GM23248 (cell line): ENCODE measurements at regions not wholly inside any gene's neighbourhood (a gene's known extent, or its start where the extent isn't known, plus 50 kb on each side); places are given as distances from the start of the nearest gene placed in this dataset.

Source experiments
- DNase-seq: peaks from one replicate; pipeline ENCODE4 v3.0.0-alpha.2; 2015
- H2AFZ ChIP-seq: fragments of 200-600 bp; sonication (generic); 2 replicates; pipeline ENCODE4 v1.6.1; 2016; ENCODE audit warnings: antibody characterized with exemption
- H3F3A ChIP-seq: fragments of 200-600 bp; sonication (generic); 2 replicates; pipeline ENCODE4 v1.6.1; 2016; ENCODE audit warnings: mild to moderate bottlenecking, antibody characterized with exemption, mixed run types; ENCODE audit not compliant: insufficient read depth
- H3K27ac ChIP-seq: fragments of 200-600 bp; sonication (generic); 2 replicates; pipeline ENCODE4 v1.5.1; 2016; ENCODE audit warnings: mild to moderate bottlenecking
- H3K27me3 ChIP-seq: fragments of 200-600 bp; sonication (generic); replicated peaks from 2 replicates; pipeline ENCODE4 v1.6.1; 2016; ENCODE audit warnings: mild to moderate bottlenecking; ENCODE audit not compliant: insufficient read depth
- H3K36me3 ChIP-seq: fragments of 200-600 bp; sonication (generic); 2 replicates; pipeline ENCODE4 v1.6.1; 2016; ENCODE audit warnings: low read depth, mild to moderate bottlenecking
- H3K4me1 ChIP-seq: fragments of 200-600 bp; sonication (generic); 2 replicates; pipeline ENCODE4 v1.6.1; 2016; ENCODE audit warnings: mild to moderate bottlenecking; ENCODE audit not compliant: insufficient read depth
- H3K4me2 ChIP-seq: fragments of 200-600 bp; sonication (generic); one replicate; pipeline ENCODE4 v1.6.1; 2016; ENCODE audit warnings: mild to moderate bottlenecking; ENCODE audit not compliant: unreplicated experiment
- H3K4me3 ChIP-seq: fragments of 200-600 bp; sonication (generic); 2 replicates; pipeline ENCODE4 v1.5.1; 2016; ENCODE audit warnings: mild to moderate bottlenecking
- H3K79me2 ChIP-seq: fragments of 200-600 bp; sonication (generic); 2 replicates; pipeline ENCODE4 v1.6.1; 2016; ENCODE audit warnings: mild to moderate bottlenecking; ENCODE audit not compliant: insufficient read depth
- H3K9ac ChIP-seq: fragments of 200-600 bp; sonication (generic); 2 replicates; pipeline ENCODE4 v1.6.1; 2016; ENCODE audit warnings: mild to moderate bottlenecking
- H3K9me2 ChIP-seq: fragments of 200-600 bp; sonication (generic); 2 replicates; pipeline ENCODE4 v1.6.1; 2016; ENCODE audit warnings: mixed run types, mild to moderate bottlenecking, moderate library complexity; ENCODE audit not compliant: insufficient read depth
- H3K9me3 ChIP-seq: fragments of 200-600 bp; sonication (generic); one replicate; pipeline ENCODE4 v1.6.1; 2017; ENCODE audit warnings: low read depth
- H4K20me1 ChIP-seq: fragments of 200-600 bp; sonication (generic); 2 replicates; pipeline ENCODE4 v1.6.0; 2016; ENCODE audit not compliant: insufficient read depth
- EZH2 ChIP-seq: fragments of 200-600 bp; sonication (generic); IDR thresholded peaks from 2 replicates; pipeline ENCODE4 v1.6.1; 2018; ENCODE audit warnings: antibody characterized with exemption, mild to moderate bottlenecking; ENCODE audit not compliant: insufficient read depth, poor library complexity, severe bottlenecking
- EZH2phosphoT487 ChIP-seq: fragments of 200-600 bp; sonication (generic); IDR thresholded peaks from 2 replicates; pipeline ENCODE4 v1.6.1; 2018; ENCODE audit warnings: antibody characterized with exemption, moderate library complexity, mild to moderate bottlenecking, low read depth; ENCODE audit not compliant: insufficient read depth
- WGBS, 2 experiments: methylation state at CpG; one replicate each; pipeline ENCODE4 v1.1.6; 2015 to 2017; ENCODE audit warnings: low lambda C conversion rate in 2 of 2, low coverage in 1 of 2; ENCODE audit errors: missing lambda C conversion rate in 2 of 2; 5-methylcytosine and 5-hydroxymethylcytosine counted together
- in situ Hi-C: fragments of 300-500 bp; cut with MboI; formaldehyde crosslinking; loops from 2 replicates; pipeline ENCODE4 v1.15.0; 2020

DNA sequence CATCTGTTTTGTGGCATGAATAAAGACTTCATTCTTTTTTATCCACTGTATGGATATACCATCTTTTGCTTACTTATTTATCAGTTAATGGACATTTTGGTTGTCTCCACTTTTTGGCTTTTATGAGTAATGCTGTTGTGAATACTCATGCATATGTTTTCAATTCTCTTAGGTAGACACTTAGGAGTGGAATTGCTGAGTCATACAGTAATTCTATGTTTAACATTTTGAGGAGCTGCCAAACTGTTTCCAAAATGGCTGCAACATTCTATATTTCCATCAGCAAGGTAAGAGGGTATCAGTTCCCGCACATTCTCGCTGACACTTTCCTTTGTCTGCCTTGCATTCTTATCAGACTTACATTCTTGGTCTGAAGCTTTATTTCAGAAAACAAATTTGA, 191.1 kb downstream of the WNT5A start:
- peak; percentile 88 for DNase-seq
- Histone ChIP-seq H3K9me3 (no peaks in the 10 kb centered on the region), H2AFZ (no peak overlapping the region), H3F3A (no peaks in the 10 kb centered on the region), H3K27ac (0 out of 2 replicates have a peak overlapping the region, but pooled peaks have one; percentile 1), H3K4me2 (no peak overlapping the region), H3K9me2 (no peaks in the 10 kb centered on the region), H4K20me1 (no peaks in the 10 kb centered on the region), H3K79me2 (no peaks in the 10 kb centered on the region), H3K4me3 (no peak overlapping the region), H3K36me3 (no peaks in the 10 kb centered on the region), H3K27me3 (no peaks in the 10 kb centered on the region), H3K9ac (no peak overlapping the region), H3K4me1 (peaks cover 17% of the 10 kb centered on the region)
- TF ChIP-seq EZH2phosphoT487 (no peak), EZH2 (no peak)
- in situ Hi-C loops = no loop called here
- 95 to 96% methylated on average over 2 of the region's 2 CpGs for WGBS, 2 experiments

DNA sequence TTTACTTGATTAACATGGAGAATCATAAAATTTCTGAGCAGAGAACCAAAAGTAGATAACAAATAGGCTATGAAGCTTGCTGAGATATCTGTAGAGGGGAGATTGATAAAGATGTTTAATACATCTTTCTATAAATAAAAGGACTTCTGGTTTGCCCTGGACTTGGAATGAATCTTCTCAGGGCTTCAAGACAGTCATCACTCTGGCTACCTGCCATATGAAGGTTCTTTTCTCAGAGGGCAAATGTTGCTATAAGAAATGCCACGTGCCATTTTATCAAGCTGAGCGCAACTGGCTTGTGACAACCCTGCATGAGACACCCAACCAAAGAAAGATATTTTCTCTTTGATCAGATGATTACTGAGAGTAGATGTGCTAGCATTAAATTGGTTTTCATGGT, 192.5 kb downstream of the WNT5A start:
- Histone ChIP-seq H2AFZ (no peak overlapping the region), H3K4me3 (no peak overlapping the region), H3K27me3 (no peaks in the 10 kb centered on the region), H3K4me2 (no peak overlapping the region), H3K27ac (no peak overlapping the region), H3K36me3 (no peaks in the 10 kb centered on the region), H3K9me3 (no peaks in the 10 kb centered on the region), H3K9me2 (no peaks in the 10 kb centered on the region), H3K79me2 (no peaks in the 10 kb centered on the region), H3K9ac (no peak overlapping the region), H4K20me1 (no peaks in the 10 kb centered on the region), H3F3A (no peaks in the 10 kb centered on the region), H3K4me1 (peaks cover 17% of the 10 kb centered on the region)
- WGBS, 2 experiments = 78 to 86% methylated on average over 2 of the region's 2 CpGs
- in situ Hi-C loops = no loop called here
- TF ChIP-seq EZH2 = no peak
- TF ChIP-seq EZH2phosphoT487 = no peak
- DNase-seq = peak; percentile 54

DNA sequence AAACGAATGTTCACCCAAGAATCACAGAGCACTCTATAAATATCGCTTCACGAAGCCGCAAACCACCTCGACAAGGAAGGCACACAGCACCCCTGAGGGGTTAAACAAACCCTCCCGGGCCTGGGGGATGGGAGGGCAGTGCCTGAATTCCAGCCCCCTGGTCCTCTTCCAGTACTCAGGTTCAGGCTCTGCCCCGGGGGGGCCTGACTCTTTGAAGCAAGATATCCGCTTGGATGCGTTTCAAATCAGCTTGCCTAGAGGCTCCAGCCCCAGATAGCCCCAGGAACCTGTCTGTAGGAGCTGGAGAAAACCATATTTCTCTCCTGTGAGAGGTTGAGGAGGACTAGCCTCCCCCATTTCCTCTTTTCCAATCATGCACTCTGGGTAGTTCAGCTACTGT, 194.7 kb downstream of the WNT5A start:
- in situ Hi-C loops = no loop called here

DNA sequence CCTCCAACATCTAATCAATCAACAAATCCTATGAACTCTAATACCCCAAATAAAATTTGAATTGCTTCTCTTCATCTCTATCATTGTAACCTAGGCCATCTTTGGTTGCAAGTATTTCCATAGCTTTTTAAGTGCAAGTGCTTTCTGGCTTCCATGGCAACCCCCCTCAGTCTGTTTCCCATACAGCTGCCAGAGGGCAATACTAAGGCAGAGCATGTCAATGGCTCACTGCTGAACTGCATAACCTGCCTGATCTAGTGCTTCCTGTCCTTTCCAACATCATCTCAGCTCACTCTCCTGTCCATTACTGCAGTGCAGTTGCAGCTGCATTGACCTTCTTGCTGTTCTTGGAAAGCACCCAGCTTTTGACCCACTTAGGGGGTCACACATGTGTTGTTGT, 198.4 kb downstream of the WNT5A start:
- H3K4me1 ChIP-seq = peaks cover 17% of the 10 kb centered on the region
- H2AFZ ChIP-seq = no peak overlapping the region
- H3K27me3 ChIP-seq = no peaks in the 10 kb centered on the region
- H4K20me1 ChIP-seq = no peaks in the 10 kb centered on the region
- no peaks in the 10 kb centered on the region for H3K36me3 ChIP-seq
- no peak for DNase-seq
- H3K9me2 ChIP-seq = no peaks in the 10 kb centered on the region
- H3K4me3 ChIP-seq = no peak overlapping the region
- peaks cover 16% of the 10 kb centered on the region for H3F3A ChIP-seq
- in situ Hi-C loops = no loop called here
- no peak for TF ChIP-seq EZH2phosphoT487
- TF ChIP-seq EZH2 = no peak
- H3K4me2 ChIP-seq = no peak overlapping the region
- no peaks in the 10 kb centered on the region for H3K9me3 ChIP-seq
- no peak overlapping the region for H3K27ac ChIP-seq
- no peak overlapping the region for H3K9ac ChIP-seq
- H3K79me2 ChIP-seq = no peaks in the 10 kb centered on the region

More for the DNA sequence above, 194.7 kb downstream of the WNT5A start:
- 72 to 78% methylated on average over 9 of the region's 9 CpGs for WGBS, 2 experiments
- Histone ChIP-seq H3K4me1 (peaks cover 17% of the 10 kb centered on the region), H3K79me2 (no peaks in the 10 kb centered on the region), H3K4me3 (no peak overlapping the region), H3K4me2 (no peak overlapping the region), H3K27me3 (no peaks in the 10 kb centered on the region), H3K9me2 (no peaks in the 10 kb centered on the region), H3K9ac (no peak overlapping the region), H2AFZ (no peak overlapping the region), H3K27ac (no peak overlapping the region), H3K9me3 (no peaks in the 10 kb centered on the region), H4K20me1 (no peaks in the 10 kb centered on the region), H3K36me3 (no peaks in the 10 kb centered on the region), H3F3A (no peaks in the 10 kb centered on the region)
- TF ChIP-seq EZH2phosphoT487 (no peak), EZH2 (no peak)
- no peak for DNase-seq

DNA sequence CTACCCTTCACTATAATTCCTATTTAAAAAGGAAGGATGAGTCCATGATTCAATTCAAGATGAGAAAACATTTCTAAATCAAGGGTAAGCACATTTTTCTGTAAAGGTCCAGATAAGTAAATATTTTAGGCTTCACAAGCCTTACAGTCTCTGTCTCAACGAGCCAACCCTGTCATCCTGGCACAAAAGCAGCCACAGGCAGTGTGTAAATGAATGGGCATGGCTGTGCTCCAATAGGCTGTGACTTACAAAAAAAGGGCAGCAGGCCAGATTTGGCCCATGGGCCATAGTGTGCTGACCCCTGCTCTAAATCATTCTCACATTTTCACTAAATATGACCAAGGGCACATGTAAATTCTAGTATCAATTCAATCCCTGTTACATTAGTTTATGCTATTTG, 200.4 kb downstream of the WNT5A start:
- H3K4me1 ChIP-seq = peaks cover 17% of the 10 kb centered on the region
- H3K79me2 ChIP-seq = no peaks in the 10 kb centered on the region
- H2AFZ ChIP-seq = no peak overlapping the region
- H3K36me3 ChIP-seq = no peaks in the 10 kb centered on the region
- no peaks in the 10 kb centered on the region for H4K20me1 ChIP-seq
- H3K9me2 ChIP-seq = no peaks in the 10 kb centered on the region
- WGBS, 2 experiments = 26 to 40% methylated on average over 1 of the region's 1 CpG
- no peaks in the 10 kb centered on the region for H3K9me3 ChIP-seq
- no peak overlapping the region for H3K4me2 ChIP-seq
- no peaks in the 10 kb centered on the region for H3K27me3 ChIP-seq
- in situ Hi-C loops = no loop called here
- peak; percentile 37 for DNase-seq
- H3K9ac ChIP-seq = no peak overlapping the region
- no peak overlapping the region for H3K4me3 ChIP-seq
- no peak overlapping the region for H3K27ac ChIP-seq
- TF ChIP-seq EZH2phosphoT487 (no peak), EZH2 (no peak)
- H3F3A ChIP-seq = peaks cover 16% of the 10 kb centered on the region
